GM21381 (cell line): ENCODE measurements at regions not wholly inside any gene's neighbourhood (a gene's known extent, or its start where the extent isn't known, plus 50 kb on each side); places are given as distances from the start of the nearest gene placed in this dataset.
"Not testable (repeated sequence)": the region's sequence is repeated elsewhere in the genome, so short reads cannot be mapped to it uniquely, and the experiment has no call there.

Source experiments
- ATAC-seq: cut with Tn5 transposase; IDR thresholded peaks from one replicate; pipeline ENCODE4 v1.9.1; 2021; ENCODE audit warnings: mild to moderate bottlenecking, moderate library complexity; ENCODE audit not compliant: unreplicated experiment

DNA sequence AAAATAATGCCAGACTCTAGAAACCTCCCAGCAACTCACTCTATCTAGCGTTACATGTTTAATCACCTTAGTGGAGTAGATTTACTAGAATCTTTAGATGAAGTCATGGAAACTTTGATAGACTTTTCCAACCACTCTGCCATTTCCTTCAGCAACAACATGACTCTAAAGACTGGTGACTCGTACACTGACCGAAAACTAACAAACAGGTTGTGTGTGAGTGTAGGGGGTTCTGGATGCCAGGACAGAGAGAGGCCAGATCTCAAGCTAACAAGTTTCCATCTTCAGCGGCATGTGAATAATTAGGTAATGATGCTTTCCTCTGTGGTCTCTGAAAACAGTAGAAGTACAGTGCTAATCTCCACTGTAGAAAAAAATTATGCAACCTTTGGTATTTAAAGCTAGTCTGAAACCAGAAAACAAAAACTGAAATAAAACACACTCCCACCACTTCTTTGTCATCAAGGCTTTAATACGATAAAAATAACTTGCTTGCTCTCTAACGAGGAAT lies 286.4 kb downstream of the PRDM5 start:
- no peak for ATAC-seq

DNA sequence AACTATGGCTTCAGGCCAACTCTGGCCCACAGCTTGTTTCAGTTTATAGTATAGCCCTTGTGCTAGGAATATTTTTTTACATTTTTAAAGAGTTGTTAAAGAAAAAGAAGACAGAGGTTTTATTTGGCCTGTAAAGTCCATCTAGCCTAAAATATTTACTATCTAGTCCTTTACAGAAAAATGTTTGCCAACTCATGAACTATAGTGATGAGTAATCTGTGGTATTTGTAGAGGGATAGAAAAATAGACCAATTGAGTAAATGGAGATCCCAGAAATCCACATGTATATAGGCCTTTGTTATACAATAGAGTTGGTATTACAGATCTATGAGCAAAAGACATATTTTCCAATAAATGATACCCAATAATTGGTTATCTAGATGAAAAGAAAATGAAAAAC lies 288.7 kb downstream of the PRDM5 start:
- ATAC-seq = no peak

DNA sequence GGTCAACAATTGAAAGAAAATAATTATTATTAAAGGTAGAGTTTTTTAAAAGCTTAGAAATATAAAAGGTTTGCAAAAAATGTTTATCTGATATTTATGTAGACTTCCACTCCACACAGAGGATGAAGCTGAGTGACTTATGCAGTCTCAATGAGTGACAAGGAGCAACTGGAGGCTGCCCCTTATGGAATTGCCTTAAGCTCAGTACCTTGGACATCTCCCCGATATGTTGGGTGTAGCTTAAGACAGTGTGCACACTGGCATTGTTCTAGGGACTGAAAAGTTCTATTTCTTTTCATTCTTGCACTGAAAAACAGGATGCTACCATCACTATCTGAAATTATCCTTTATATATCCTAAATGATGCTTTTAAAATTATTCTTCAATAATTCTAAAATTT lies 292.1 kb downstream of the PRDM5 start:
- no peak for ATAC-seq

DNA sequence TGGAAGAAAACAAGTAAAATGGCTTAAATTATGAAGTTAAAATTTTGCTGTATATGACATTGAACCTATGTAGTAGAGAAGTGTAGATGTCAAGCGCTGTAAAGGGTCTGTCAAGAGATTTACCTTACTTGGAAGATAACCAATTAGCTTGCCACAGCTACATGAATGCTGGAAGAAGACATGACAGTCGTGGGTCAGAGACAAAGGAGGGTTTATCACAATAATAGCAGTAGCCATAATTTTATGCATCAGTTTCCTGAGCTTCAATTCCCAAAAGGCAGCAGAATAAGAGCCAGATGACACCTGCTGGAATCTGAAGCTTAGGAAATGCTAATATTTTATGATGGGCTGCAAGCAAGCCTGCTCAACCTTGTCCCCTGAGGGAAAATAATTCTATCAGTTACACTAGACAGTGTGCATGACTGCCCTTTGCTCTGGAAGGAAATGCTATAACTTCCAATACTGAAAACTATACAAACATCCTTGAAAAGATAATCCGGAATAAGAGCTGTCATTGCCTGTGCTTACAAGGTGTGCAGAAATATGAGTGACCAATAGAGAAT lies 292.9 kb downstream of the PRDM5 start:
- no peak for ATAC-seq

DNA sequence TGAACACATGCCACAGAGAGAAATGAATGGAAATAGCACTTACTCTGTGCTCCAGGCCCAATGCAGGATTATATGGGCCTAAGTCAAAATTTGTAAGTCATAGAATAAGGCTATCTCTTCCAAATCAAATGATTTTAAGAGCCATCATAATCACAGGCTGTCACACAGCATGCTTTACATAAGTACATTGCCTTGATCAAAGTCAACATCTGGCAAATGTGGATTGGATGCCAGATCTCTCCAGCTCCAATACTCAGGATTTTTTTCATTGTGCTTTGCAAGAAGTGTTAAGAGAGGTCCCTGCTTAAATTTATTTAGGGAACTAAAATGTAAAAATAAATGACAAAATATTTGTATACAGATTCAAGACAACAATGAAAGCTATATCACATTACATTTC lies 299.9 kb downstream of the PRDM5 start:
- no peak for ATAC-seq

DNA sequence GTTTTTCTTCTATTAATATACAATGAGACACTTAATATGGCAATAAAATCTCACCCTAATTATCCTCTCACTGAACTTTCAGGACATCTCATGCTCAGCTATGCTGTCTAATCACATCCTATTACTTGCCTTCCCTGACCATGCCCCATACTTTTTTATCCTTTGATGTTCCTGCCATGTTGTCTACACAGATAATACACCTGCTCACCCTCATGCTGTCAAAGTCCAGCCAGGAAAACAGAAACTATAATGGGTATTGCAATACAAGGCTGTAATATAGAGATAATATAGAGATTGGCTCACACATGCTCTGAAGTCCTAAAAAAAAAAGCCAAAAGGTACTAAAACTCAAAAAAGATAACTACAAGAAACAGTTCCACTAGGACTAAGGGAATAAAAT lies 305.4 kb downstream of the PRDM5 start:
- no peak for ATAC-seq

DNA sequence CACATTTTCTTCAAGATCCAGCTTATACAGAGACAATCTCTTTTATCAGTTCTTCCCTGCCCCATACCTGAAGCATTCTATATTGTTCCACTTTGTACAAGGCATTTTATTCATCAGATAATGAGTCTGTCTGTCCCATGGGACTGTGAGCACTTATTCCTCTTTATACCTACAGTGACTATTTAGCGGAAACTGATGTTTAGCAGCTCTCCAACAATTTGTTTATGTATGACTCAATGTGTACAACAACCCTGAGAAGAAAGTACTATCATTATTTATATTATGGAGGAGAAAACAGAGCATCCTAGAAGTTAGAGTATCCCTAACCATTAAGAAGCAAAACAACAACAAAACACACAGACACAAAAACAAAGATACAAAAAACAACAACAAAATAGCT lies 306.5 kb downstream of the PRDM5 start:
- ATAC-seq = no peak

DNA sequence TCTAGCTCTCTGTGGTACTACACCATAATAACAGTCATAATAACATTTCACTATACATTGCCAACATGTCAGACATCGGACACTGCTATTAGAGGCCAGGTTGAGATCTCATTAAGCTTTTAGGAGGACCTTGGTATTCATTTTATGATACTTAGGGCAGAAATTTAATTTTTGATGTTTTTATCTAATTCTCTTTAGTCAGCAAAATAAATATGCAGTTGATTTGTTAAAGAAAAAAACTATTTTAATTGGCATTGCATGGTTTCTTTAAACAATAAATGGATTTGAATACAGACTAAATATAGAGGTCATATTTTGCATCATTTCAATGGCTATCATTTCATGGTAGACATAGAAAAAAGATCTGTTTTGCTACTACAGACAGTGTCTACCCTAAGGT lies 308.7 kb downstream of the PRDM5 start:
- ATAC-seq = no peak

DNA sequence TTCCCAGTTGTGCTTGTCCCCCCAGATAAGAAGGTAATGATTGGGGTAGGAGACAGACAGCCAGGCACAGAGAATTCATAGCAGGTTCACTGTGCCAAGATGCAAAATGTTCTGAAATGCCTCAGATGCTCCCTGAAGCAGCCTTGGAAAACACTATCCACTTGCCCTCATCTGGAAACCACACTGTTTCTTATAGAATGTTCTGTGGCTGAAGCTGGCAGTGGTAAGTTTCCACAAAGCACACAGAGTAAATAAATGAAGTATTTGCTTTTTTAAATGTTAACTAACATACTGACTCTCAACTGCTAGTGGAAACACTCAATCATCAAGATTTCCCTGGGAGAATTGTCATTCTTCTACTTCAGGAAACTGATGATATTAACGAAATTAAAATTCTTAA lies 311.4 kb downstream of the PRDM5 start:
- no peak for ATAC-seq

DNA sequence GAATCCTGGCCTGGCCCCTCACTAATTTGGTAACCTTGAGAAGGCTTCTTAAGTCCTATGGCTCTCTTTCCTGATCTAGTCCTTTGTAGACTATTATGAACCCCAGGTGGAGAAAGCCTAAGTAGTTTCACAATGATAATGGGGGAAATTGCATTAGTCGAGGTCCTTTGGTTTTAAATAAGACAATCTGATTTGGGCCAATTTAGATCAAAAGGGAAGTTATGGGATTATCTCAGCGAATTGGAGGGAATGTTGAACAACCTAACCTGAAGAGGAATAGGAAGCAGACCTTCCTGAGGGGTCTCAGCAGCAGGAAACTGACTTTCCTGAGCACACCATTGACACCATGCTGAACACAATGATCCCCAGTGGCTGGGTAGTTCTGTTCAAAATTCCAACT lies 331.5 kb downstream of the PRDM5 start:
- no peak for ATAC-seq

DNA sequence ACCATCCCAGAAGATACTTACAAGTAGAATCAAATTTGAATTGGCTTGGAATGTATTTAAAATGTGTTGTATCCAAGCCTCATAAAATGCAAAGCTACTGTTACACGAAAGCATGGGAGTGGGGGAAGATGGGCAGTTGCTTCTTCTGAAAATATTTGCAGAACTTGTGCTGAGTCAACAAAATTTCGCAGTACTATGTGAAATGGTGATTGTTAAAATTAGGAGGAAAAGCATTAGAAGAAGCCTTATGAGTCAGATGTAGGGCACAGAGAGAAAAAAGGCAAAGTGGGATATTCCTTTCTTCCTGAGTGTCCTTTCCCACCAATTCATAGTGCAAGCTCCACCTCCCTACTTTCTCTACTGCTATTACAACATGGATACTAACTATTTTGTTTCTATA lies 332.7 kb downstream of the PRDM5 start:
- no peak for ATAC-seq

DNA sequence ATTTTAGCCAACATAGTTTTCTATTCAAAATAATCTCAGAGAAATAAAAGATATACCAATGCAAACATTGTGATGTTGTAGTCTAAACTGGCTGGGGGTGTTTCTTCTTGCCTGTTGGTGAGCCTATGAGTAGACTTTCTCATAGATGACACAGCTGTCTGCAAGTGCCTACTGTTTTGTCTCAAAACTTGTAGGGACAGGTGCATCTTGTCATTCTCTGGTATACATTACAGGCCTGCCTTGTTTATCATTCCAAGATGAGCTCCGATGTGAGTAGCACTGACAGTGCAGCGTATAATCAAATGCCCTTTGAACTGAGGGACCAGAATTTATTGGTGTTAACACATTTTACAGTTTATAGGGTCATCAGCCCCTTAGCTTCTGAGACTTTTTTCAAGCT lies 353.8 kb downstream of the PRDM5 start:
- ATAC-seq = no peak

DNA sequence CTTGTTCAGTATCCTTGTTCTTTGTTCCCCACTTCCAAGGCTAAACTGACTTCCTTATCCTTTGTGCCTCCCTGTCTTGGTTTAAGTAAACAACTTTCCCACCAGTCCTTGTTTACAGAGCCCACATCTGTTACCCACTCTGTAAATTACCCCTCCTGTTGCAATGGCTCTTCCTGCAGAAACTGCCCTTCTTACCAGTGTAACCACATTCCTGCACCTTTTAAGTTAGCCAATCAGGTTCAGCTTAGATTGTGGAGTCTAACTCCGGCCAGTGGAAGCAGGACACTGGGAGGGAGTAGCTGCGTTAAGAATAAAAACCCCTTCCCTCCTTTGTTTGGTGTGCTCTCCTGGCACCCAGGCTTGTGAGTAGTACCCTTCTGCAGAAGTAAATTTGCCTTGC lies 360.9 kb downstream of the PRDM5 start:
- ATAC-seq = no peak

DNA sequence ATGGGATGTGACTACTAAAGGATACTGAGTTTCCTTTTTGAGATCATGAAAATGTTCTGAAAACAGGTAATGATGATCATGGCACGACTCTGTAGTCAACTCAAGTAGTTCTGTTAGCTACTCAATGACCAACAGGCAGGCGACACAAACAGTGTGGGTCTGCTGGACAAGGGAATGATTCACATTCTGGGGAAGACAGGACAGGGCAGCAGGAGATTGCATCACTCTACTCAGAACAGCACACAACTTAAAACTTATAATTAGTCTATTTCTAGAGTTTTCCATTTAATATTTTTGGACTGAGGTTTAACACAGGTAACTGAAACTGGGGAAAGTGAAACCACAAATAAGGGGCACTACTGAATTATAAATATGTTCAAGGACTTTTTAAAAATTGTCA lies 365.2 kb downstream of the PRDM5 start:
- no peak for ATAC-seq

DNA sequence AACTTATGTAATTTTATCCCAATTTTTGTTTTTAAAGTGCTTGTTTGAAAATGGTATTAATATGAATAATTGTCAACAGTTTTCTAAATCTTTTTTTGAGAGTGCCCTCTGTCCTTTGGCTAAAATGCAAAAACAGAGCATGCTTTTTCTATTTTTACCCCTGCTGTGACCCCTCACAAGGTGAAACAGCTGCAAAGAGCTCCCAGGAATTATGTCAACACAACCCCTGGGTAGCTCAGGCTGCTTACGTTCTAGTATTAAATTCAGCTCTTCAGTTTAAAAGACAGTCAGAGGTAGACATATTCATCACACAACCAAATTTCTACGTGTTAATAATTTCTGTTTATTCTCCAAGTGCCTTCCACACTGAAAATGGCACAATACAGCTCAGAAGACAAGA lies 367.5 kb downstream of the PRDM5 start:
- ATAC-seq = no peak

DNA sequence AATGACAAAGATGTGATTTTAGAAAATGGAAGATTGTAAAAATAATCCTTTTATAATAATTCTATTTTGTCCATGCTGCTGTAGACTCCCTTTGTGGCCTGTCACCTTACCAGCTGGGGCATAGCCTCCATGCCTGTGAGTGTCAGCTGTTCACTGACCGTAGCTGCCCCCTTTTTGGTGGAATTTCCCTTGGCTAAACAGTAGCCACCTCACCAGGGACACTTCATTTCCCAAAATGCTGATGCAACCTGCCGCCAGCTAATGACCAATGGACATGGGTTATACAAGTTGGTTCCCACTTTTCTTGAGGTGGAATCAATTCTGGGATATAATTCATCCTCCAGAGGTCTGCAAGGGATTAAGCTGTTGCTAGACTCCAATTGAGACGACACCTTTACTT lies 368.4 kb downstream of the PRDM5 start:
- no peak for ATAC-seq

DNA sequence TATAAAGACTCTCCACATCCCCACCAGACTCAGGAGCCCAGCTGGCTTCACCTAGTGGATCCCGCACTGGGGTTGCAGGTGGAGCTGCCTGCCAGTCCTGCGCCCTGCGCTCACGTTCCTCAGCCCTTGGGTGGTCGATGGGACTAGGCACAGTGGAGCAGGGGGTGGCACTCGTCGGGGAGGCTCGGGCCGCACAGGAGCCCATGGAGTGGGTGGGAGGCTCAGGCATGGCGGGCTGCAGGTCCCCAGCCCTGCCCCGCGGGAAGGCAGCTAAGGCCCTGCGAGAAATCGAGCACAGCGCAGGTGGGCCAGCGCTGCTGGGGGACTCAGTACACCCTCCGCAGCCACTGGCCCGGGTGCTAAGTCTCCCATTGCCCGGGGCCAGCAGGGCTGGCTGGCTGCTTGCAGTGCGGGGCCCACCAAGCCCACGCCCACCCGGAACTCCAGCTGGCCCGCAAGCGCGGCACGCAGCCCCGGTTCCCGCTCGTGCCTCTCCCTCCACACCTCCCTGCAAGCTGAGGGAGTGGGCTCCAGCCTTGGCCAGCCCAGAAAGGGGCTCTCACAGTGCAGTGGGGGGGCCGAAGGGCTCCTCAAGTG lies 371.8 kb downstream of the PRDM5 start:
- ATAC-seq = not testable (repeated sequence)

DNA sequence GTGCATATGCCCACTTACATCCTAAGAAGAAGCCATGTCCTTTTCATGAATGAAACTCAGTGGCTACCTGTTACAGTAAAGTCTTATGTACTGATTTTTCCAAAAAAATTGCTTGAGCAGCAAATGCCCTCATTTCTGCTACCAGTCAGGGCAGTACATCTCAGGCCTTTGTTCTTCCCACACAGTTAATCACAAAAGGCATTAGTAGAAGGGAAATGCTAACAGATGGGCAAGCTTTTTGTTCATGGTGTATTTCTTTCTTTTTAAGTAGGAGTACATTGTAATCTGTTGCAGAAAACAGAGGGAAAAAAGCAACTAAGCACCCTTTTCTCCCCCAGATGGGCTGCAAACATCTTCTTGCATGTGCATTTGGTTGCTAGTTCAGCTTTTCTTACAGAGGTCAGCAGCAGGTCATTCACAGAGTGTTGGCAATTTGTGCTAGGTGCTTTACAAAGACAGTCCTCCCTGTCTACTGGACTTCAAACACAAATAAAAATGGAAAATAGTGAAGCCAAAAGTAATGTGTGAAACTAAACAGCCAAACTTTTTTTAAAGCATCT lies 373.4 kb downstream of the PRDM5 start:
- ATAC-seq = no peak

DNA sequence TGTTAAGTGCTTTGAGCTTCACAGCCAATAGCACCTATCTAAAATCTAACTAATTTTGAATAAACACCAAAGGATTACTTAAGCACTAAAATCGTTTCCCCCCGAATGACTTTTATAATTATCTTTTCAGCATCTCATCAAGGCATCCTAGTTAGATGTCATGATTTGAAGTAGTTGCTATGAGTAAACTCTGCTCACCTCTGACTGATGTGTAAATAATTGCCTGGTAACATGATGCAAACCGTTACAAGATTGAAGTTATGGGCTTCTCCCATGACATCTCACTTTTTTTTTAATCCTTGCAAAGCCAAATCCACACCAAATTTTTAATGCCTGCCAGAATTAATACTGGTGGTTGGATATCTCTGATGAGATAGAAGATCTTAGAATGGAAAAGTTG lies 377.1 kb downstream of the PRDM5 start:
- ATAC-seq = no peak

DNA sequence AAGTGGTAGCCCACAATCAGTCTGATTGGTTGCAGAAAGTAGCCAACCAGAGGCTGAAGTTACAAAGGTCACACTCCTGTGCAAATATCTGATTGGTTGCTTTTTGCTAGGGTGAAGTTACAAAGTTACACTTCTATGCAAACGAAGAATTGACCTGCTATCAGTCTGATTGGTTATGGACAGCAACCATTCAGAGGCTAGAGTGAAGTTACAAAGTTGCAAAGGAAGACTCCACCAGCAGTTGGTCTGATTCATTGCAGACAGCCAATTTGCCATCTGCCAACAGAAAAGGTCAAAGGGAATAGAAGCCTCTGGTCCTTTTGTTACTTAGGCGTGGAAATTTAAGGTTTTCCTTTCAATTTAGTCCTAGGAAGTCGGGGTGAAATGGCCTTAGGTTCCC lies 377.7 kb downstream of the PRDM5 start:
- ATAC-seq = no peak

DNA sequence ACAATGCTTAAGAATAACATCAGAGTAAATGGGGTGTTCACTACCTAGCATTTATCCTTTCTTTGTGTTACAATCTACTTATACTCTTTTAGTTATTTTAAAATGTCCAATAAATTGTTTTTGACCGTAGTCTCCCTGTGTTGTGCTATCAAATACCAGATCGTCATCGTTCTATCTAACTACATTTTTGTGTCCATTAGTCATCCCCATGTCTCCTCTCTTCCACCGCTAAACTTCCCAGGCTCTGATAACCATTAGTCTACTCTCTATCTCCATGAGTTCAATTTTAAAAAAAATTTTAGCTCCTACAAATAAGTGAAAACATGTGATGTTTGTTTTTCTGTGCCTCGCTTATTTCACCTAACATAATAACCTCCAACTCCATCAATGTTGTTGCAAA lies 381.9 kb downstream of the PRDM5 start:
- no peak for ATAC-seq

DNA sequence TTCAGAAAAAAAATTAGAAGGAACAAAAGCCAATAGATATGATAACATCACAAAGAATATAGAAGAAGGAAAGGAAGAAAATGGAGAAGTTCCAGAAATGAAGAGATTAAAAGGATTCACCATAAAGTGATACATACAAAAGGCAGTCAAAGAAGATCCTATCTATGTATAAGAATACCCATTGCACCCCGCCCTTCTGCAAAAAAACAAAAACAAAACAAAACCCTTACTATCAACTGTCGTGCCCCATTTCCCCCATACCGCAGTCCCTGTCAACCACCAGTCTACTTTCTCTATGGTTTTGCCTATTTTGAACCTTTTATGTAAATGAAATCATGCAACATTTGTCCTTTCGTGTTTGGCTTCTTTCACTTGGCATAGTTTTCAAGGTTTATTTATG lies 385.6 kb downstream of the PRDM5 start:
- no peak for ATAC-seq

DNA sequence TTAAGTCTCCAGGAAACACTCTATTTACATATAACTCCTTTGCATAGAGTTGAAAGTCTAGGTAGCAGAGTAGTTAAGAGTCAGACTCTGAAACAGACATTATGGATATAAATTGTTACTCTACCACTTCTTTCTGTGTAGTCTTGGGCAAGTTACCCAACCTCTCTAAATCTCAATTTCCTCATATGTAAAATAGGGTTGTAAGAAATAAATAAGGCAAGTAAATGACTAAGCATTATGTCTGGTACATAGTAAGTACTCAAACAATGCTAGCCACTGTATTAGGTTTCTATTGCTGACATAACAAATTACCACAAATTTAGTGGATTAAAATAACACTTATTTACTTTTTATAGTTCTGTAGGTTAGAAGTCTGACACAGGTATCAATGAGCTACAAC lies 394.1 kb downstream of the PRDM5 start:
- no peak for ATAC-seq
